ENCODE measurements at regions not wholly inside any gene's neighbourhood (a gene's known extent, or its start where the extent isn't known, plus 50 kb on each side); places are given as distances from the start of the nearest gene placed in this dataset.
"Not testable (repeated sequence)": the region's sequence is repeated elsewhere in the genome, so short reads cannot be mapped to it uniquely, and the experiment has no call there.

GRCh38 chr19:28084659-28085157 is 1128.2 kb downstream of the UQCRFS1 start:
- not testable (repeated sequence) for DNase-seq (ENCODE audit: low spot score)

GRCh38 chr19:28076628-28077027 is 1136.3 kb downstream of the UQCRFS1 start:
- no peak for DNase-seq (ENCODE audit: low spot score)

DNA sequence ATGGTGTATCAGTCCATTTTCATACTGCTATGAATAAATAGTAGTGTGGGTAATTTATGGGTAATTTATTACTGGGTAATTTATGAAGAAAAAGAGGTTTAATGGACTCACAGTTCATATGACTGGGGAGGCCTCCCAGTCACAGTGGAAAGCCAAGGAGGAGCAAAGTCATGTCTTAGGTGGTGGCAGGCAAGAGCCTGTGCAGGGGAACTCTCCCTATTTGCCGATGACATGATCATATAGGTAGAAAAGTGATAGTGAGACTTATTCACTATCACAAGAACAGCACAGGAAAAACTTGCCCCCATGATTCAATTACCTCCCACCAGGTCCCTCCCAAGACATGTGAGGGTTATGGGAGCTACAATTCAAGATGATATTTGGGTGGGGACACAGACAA is 1137.7 kb downstream of the UQCRFS1 start:
- DNase-seq (ENCODE audit: low spot score): no peak

- DNase-seq (ENCODE audit: low spot score): no peak
These were observed 1138.2 kb downstream of the UQCRFS1 start for GRCh38 chr19:28074773-28075172.

- no peak for DNase-seq (ENCODE audit: low spot score)
These were observed 1145.1 kb downstream of the UQCRFS1 start for GRCh38 chr19:28067882-28068281.

- no peak for DNase-seq (ENCODE audit: low spot score)
These were observed 1146.0 kb downstream of the UQCRFS1 start for GRCh38 chr19:28066988-28067387.

GRCh38 chr19:28066161-28066560 is 1146.8 kb downstream of the UQCRFS1 start:
- no peak for DNase-seq (ENCODE audit: low spot score)

DNA sequence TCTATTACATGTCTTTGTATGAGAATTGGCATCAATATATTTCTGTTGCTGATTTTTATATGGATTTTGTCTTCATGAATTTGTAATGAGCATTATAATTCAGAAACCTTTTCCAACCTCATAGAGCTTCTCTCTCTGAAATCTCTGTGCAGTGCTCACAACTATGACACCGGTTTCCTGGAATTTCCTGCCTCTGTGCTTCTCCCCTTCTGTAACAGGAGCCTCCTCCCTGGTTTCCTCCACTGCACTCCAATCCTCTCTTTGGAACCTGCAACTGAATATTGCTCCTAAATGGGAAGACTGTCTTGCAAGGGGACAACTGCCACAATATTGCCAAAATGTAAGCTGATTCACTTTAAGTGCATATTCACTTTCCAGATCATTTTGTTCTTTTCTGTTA is 1147.9 kb downstream of the UQCRFS1 start:
- no peak for DNase-seq (ENCODE audit: low spot score)

GRCh38 chr19:28063702-28064101 is 1149.2 kb downstream of the UQCRFS1 start:
- DNase-seq (ENCODE audit: low spot score): no peak

- no peak for DNase-seq (ENCODE audit: low spot score)
These were observed 1151.8 kb downstream of the UQCRFS1 start for GRCh38 chr19:28061111-28061510.

DNA sequence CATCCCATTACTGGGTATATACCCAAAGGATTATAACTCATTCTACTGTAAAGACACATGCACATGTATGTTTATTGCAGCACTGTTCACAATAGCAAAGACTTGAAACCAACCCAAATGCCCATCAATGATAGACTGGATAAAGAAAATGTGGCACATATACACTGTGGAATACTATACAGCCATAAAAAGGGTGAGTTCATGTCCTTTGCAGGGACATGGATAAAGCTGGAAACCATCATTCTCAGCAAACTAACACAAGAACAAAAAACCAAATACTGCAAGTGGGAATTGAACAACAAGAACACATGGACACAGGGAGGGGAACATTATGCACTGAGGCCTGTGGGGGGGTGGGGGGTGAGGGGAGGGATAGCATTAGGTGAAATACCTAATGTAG is 1155.9 kb downstream of the UQCRFS1 start:
- DNase-seq (ENCODE audit: low spot score): not testable (repeated sequence)

- no peak for DNase-seq (ENCODE audit: low spot score)
These were observed 1161.9 kb downstream of the UQCRFS1 start for GRCh38 chr19:28051047-28051446.

GRCh38 chr19:28049875-28050274 is 1163.1 kb downstream of the UQCRFS1 start:
- no peak for DNase-seq (ENCODE audit: low spot score)

DNA sequence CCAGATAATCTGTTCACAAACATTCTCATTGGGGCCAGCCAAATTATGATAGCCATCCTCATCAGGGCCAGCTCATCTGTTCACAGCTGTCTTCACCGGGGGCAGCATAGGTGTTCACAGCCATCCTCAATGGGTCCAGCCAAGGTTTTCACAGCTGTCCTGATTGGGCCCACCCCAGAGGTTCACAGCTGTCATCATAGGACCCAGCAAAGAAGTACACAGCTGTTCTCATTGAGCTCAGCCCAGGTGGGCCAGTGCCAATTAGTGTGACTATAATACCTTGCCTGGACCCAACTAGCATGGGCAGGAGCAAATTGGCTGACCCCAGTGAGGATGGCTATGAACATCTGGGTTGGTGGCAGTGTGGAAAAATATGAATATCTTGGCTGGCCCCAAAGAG is 1166.0 kb downstream of the UQCRFS1 start:
- no peak for DNase-seq (ENCODE audit: low spot score)

GRCh38 chr19:28045621-28046020 is 1167.3 kb downstream of the UQCRFS1 start:
- DNase-seq (ENCODE audit: low spot score): no peak

- DNase-seq (ENCODE audit: low spot score): no peak
These were observed 1168.5 kb downstream of the UQCRFS1 start for GRCh38 chr19:28044477-28044876.

- no peak for DNase-seq (ENCODE audit: low spot score)
These were observed 1170.4 kb downstream of the UQCRFS1 start for GRCh38 chr19:28042516-28042915.

GRCh38 chr19:28039677-28040381 is 1173.1 kb downstream of the UQCRFS1 start:
- no peak for DNase-seq (ENCODE audit: low spot score)

- DNase-seq (ENCODE audit: low spot score): no peak
These were observed 1175.8 kb downstream of the UQCRFS1 start for GRCh38 chr19:28037186-28037585.

- DNase-seq (ENCODE audit: low spot score): no peak
These were observed 1176.5 kb downstream of the UQCRFS1 start for GRCh38 chr19:28036486-28036885.

GRCh38 chr19:28034936-28035335 is 1178.0 kb downstream of the UQCRFS1 start:
- no peak for DNase-seq (ENCODE audit: low spot score)

DNA sequence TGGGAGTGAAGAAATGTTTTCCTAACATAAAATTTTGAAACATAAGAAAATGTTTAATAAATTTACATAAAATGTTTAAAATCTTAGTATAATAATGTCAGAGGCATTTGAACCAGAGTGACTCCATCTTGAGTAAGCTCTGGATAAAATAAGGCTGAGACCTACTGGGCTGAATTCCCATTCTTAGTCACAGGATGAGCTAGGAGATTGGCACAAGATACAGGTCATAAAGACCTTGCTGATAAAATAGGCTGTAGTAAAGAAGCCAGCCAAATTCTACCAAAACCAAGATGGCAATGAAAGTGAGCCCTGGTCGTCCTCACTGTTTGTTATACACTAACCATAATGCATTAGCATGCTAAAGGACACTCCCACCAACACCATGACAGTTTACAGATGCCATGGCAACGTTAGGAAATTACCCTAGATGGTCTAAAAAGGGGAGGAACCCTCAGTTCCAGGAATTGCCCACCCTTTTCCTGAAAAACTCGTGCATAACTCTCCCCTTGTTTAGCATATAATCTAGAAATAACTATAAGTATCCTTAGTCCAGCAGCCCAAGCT is 1184.0 kb downstream of the UQCRFS1 start:
- DNase-seq (ENCODE audit: low spot score): no peak

DNA sequence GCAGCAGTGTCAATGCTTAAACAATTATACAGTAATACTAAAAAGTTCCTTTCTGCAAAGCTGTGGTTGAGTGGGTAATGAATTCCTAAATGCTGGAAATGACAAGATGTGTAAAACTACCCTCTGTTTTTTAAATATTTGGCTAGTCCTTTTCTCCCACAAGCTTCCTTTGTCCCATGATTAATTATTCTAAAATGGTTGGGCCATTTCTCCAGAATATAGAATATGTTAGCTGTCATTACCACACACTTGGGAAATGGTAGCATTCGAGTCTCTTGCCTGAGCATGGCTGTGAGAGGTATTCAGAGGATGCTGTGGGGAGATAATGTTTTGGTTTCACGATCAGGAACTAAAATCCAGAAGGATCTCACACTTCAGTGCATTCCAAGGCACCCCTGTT is 1185.8 kb downstream of the UQCRFS1 start:
- DNase-seq (ENCODE audit: low spot score): no peak

- DNase-seq (ENCODE audit: low spot score): no peak
These were observed 1186.3 kb downstream of the UQCRFS1 start for GRCh38 chr19:28026636-28027035.

Measured in D341Med (cell line).